Left ventricle myocardium inferior (tissue), 1 donor: ENCODE measurements at regions not wholly inside any gene's neighbourhood (a gene's known extent, or its start where the extent isn't known, plus 50 kb on each side); places are given as distances from the start of the nearest gene placed in this dataset.

Experiments
- DNase-seq: peaks from one replicate; pipeline ENCODE4 v3.0.0-alpha.2; 2020
- H3K27ac ChIP-seq: fragments of 200-600 bp; replicated peaks from 2 replicates; pipeline ENCODE4 v1.8.0; 2021
- H3K27me3 ChIP-seq: fragments of 200-600 bp; 2 replicates; pipeline ENCODE4 v1.8.0; 2021; ENCODE audit warnings: low read depth
- H3K36me3 ChIP-seq: fragments of 200-600 bp; 2 replicates; pipeline ENCODE4 v1.8.0; 2021
- H3K4me1 ChIP-seq: fragments of 200-600 bp; 2 replicates; pipeline ENCODE4 v1.8.0; 2021
- H3K4me3 ChIP-seq: fragments of 200-600 bp; 2 replicates; pipeline ENCODE4 v1.8.0; 2021; ENCODE audit warnings: mild to moderate bottlenecking, moderate library complexity
- H3K9me3 ChIP-seq: fragments of 200-600 bp; replicated peaks from 2 replicates; pipeline ENCODE4 v1.8.0; 2021
- intact Hi-C: fragments of 100-400 bp; cut with micrococcal nuclease; formaldehyde crosslinking; loops from one replicate; pipeline ENCODE4 v1.11.0; 2022
- TF ChIP-seq, protein P1 (sequence below): fragments of 200-600 bp; IDR thresholded peaks from 2 replicates; pipeline ENCODE4 v1.8.0; 2021; ENCODE audit warnings: antibody characterized with exemption, mild to moderate bottlenecking, borderline replicate concordance
- donor health status: DM: no; HTN: yes; CAD: no; lungs with severe emphysema.

DNA sequence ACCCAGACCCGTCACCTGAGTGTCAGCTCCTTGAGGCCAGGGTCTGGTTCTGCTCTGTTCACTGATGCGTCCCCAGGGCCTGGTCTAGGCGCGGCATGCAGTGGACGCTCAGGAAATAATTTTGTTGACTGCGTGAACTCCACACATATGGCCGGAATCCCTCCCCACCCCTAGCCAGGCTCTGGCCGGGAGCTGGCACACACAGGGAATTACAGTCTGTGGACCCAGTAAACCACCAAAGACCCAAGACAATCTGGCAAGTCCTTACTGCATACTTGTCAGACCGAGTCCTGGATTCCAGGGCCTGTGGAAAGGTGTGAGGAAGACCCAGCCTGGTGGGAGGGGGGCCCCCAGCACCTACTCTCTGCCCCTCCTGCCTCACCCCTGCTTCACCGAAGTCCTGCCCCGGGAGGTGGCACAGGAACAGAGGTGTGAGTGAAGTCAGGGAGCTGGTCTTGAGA, 113.0 kb upstream of the IER5L start:
- Histone ChIP-seq H3K9me3 (peaks cover 19% of the 10 kb centered on the region), H3K4me1 (no peaks in the 10 kb centered on the region), H3K36me3 (no peaks in the 10 kb centered on the region), H3K27ac (no peak overlapping the region), H3K4me3 (no peak overlapping the region), H3K27me3 (no peaks in the 10 kb centered on the region)
- DNase-seq = no peak
- intact Hi-C loops = no loop called here
- TF ChIP-seq, protein P1, sequence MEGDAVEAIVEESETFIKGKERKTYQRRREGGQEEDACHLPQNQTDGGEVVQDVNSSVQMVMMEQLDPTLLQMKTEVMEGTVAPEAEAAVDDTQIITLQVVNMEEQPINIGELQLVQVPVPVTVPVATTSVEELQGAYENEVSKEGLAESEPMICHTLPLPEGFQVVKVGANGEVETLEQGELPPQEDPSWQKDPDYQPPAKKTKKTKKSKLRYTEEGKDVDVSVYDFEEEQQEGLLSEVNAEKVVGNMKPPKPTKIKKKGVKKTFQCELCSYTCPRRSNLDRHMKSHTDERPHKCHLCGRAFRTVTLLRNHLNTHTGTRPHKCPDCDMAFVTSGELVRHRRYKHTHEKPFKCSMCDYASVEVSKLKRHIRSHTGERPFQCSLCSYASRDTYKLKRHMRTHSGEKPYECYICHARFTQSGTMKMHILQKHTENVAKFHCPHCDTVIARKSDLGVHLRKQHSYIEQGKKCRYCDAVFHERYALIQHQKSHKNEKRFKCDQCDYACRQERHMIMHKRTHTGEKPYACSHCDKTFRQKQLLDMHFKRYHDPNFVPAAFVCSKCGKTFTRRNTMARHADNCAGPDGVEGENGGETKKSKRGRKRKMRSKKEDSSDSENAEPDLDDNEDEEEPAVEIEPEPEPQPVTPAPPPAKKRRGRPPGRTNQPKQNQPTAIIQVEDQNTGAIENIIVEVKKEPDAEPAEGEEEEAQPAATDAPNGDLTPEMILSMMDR = no peak

DNA sequence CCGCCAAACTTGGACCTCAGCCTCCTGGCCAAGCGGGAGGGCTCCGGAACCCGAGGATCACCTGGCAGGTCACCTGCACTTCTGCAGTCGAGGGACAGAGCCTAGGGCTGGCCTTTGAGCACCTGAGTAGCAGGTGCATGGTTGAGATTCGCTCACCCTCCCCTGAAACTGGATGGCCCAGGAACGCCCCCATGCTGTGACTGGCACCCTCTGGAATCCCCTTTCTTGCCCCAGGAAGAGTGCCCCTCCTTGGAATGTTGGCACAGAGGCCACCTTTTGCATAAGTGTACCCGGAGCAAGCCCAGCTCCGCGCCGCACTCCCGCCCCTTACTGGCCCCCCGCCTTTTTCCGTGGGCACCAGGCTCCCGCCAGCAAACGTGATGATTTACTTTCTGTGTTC, 112.5 kb upstream of the IER5L start:
- H3K27ac ChIP-seq = no peak overlapping the region
- no peaks in the 10 kb centered on the region for H3K36me3 ChIP-seq
- H3K9me3 ChIP-seq = peaks cover 14% of the 10 kb centered on the region
- no peak overlapping the region for H3K4me3 ChIP-seq
- intact Hi-C loops = no loop called here
- no peaks in the 10 kb centered on the region for H3K4me1 ChIP-seq
- TF ChIP-seq, protein P1 = no peak
- no peak for DNase-seq
- H3K27me3 ChIP-seq = no peaks in the 10 kb centered on the region

DNA sequence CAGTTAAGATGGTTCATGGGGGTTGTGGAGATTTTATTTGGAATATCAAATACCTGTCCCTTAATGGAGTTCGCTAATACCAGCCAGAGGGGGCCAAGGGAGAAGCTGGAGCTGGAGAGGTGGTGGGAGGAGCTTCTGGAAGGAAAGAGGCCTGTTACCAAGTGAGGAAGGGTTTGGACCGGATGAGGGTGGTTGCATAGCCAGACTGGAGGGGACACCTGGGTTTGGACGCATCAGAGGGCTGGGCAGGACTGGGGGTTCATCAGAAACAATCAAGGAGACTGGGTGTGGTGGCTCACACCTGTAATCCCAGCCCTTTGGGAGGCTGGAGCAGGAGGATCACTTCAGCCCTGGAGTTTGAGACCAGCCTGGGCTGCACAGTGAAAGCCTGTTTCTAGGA, 111.8 kb upstream of the IER5L start:
- Histone ChIP-seq H3K27me3 (no peaks in the 10 kb centered on the region), H3K27ac (no peak overlapping the region), H3K9me3 (peaks cover 7% of the 10 kb centered on the region), H3K4me3 (no peak overlapping the region), H3K4me1 (no peaks in the 10 kb centered on the region), H3K36me3 (no peaks in the 10 kb centered on the region)
- no peak for DNase-seq
- TF ChIP-seq, protein P1 = no peak
- intact Hi-C loops = no loop called here

DNA sequence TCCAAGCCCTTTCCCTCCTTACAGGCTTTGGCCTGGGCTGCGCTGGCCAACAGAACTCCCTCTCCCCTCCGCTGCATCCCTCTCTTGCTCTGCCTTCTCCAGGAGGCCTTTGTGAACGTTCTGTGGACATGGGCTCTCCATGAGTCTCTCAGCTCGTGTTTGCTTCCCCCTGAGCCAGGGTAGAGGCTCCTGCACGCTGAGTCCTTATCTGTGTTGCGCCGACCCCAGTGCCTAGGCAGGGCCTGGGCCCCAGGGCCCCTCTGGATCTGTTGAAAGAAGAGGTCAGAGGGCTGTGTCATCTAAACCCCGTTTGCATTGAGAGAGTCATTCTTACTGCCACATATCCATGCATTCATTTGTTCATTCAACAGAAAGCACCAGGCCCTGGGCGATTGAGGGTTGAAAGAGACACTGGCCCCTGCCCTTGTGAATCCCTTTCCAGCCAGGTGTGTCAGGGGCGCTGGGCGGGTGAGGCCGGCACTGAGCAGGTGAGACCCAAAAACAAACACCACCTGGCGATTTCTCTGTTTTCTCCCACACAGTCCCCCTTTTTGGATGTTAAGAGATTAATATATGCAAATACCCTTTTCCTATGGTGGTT, 111.2 kb upstream of the IER5L start:
- Histone ChIP-seq H3K27me3 (no peaks in the 10 kb centered on the region), H3K4me3 (no peak overlapping the region), H3K4me1 (no peaks in the 10 kb centered on the region), H3K27ac (no peak overlapping the region), H3K9me3 (peaks cover under 1% of the 10 kb centered on the region), H3K36me3 (no peaks in the 10 kb centered on the region)
- DNase-seq = no peak
- TF ChIP-seq, protein P1 = no peak
- intact Hi-C loops = no loop called here

DNA sequence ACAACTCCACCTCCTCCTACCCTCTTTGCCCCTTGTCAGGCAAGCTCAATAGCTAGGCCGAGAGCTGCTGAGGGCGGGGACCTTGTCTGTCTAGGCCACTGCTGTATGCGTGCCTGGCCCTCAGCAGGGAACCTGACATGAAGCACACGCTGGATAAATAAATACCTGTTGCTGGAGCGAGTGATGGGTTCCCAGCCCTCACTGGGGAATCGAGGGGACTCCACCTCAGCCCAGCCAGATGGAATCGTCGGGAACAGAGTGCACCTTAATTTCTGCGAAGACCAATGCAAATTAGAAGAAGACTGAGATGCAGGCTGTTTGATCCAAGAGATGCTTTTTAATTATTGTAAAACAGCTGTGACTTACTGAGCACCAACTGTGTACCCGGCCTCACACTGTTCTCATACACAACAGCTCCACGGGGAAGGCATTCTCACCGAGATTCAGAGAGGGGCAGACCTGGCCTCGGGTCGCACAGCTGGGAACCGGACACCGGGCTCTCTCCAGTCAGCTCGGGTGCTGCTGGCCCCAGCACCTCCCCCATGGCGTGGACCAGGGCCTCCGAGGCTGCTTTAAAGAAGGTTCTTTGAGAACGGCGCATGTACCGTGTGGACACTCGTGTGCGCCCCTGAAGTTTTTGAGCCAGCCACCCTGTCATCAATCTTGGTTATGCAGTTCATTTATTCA, 109.7 kb upstream of the IER5L start:
- DNase-seq = no peak
- intact Hi-C loops = no loop called here
- Histone ChIP-seq H3K27ac (no peak overlapping the region), H3K9me3 (no peaks in the 10 kb centered on the region), H3K36me3 (no peaks in the 10 kb centered on the region), H3K27me3 (no peaks in the 10 kb centered on the region), H3K4me1 (peaks cover 9% of the 10 kb centered on the region), H3K4me3 (no peak overlapping the region)
- TF ChIP-seq, protein P1 = no peak
